DOHH2 (cell line): ENCODE measurements at regions not wholly inside any gene's neighbourhood (a gene's known extent, or its start where the extent isn't known, plus 50 kb on each side); places are given as distances from the start of the nearest gene placed in this dataset.

ENCODE experiments used
- EZH2phosphoT487 ChIP-seq: fragments of 200-600 bp; sonication (generic); IDR thresholded peaks from 2 replicates; pipeline ENCODE4 v1.6.1; 2017; ENCODE audit warnings: borderline replicate concordance, mild to moderate bottlenecking, antibody characterized with exemption, low read length, moderate library complexity, mixed read lengths
- TF ChIP-seq, protein P1 (sequence below): fragments of 200-600 bp; sonication (generic); IDR thresholded peaks from one replicate; pipeline ENCODE4 v1.5.1; 2014; ENCODE audit warnings: antibody characterized with exemption, mild to moderate bottlenecking, low read depth, low read length; ENCODE audit not compliant: poor library complexity, severe bottlenecking

DNA sequence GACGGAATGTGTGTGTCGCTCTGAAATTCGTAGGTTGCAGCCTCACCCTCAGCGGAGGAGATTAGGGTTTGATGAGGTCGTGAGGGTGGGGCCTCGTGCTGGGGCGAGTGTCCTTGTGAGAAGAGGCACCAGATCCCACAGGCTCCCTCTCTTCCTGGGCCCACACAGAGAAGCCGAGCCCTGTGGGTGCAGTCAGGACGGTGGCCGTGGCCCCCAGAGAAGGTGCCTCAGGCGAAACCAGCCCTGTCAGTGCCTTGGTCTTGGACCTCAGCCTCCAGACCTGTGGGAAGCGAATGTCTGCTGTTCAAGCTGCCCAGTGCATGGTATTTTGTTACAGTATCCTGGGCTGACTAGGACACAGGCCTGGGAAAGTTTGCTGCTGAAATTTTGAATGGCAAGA is 108.0 kb upstream of the ALKAL2 start:
- TF ChIP-seq, protein P1, sequence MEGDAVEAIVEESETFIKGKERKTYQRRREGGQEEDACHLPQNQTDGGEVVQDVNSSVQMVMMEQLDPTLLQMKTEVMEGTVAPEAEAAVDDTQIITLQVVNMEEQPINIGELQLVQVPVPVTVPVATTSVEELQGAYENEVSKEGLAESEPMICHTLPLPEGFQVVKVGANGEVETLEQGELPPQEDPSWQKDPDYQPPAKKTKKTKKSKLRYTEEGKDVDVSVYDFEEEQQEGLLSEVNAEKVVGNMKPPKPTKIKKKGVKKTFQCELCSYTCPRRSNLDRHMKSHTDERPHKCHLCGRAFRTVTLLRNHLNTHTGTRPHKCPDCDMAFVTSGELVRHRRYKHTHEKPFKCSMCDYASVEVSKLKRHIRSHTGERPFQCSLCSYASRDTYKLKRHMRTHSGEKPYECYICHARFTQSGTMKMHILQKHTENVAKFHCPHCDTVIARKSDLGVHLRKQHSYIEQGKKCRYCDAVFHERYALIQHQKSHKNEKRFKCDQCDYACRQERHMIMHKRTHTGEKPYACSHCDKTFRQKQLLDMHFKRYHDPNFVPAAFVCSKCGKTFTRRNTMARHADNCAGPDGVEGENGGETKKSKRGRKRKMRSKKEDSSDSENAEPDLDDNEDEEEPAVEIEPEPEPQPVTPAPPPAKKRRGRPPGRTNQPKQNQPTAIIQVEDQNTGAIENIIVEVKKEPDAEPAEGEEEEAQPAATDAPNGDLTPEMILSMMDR: no peak
- TF ChIP-seq EZH2phosphoT487: no peak
